GM12873 (cell line): ENCODE measurements at regions not wholly inside any gene's neighbourhood (a gene's known extent, or its start where the extent isn't known, plus 50 kb on each side); places are given as distances from the start of the nearest gene placed in this dataset.

ENCODE experiments used
- TF ChIP-seq, protein P1 (sequence below): IDR thresholded peaks from 2 replicates; pipeline ENCODE4 v1.5.1; 2012; ENCODE audit warnings: low read depth, mild to moderate bottlenecking, moderate library complexity, low read length, control low read depth; ENCODE audit not compliant: insufficient read depth; ENCODE audit errors: missing control alignments

DNA sequence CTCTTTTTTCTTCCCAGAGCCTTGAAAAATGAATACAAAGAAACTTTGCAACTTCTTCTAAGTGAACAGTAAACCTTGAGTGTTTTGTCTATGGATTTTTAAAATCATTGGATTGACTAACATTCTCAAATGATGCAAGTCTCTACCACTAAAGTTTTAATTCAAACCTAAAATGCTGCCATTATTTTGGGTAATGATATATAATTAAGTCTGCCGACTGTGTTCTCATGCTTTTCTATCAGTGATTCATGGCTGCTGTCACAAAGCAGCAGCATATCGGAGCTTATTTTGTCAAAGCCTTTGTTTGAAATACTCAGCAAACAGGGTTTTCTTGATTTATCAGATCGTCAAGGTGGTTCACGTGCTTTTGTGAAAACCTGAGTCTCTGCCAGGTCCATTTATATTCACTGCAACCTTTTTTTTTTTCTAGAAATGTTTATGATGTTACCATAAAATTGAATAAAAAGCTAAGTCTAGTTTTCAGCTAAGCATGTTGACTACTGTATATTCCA lies 96.3 kb downstream of the GJA1 start:
- TF ChIP-seq, protein P1, sequence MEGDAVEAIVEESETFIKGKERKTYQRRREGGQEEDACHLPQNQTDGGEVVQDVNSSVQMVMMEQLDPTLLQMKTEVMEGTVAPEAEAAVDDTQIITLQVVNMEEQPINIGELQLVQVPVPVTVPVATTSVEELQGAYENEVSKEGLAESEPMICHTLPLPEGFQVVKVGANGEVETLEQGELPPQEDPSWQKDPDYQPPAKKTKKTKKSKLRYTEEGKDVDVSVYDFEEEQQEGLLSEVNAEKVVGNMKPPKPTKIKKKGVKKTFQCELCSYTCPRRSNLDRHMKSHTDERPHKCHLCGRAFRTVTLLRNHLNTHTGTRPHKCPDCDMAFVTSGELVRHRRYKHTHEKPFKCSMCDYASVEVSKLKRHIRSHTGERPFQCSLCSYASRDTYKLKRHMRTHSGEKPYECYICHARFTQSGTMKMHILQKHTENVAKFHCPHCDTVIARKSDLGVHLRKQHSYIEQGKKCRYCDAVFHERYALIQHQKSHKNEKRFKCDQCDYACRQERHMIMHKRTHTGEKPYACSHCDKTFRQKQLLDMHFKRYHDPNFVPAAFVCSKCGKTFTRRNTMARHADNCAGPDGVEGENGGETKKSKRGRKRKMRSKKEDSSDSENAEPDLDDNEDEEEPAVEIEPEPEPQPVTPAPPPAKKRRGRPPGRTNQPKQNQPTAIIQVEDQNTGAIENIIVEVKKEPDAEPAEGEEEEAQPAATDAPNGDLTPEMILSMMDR: no peak

DNA sequence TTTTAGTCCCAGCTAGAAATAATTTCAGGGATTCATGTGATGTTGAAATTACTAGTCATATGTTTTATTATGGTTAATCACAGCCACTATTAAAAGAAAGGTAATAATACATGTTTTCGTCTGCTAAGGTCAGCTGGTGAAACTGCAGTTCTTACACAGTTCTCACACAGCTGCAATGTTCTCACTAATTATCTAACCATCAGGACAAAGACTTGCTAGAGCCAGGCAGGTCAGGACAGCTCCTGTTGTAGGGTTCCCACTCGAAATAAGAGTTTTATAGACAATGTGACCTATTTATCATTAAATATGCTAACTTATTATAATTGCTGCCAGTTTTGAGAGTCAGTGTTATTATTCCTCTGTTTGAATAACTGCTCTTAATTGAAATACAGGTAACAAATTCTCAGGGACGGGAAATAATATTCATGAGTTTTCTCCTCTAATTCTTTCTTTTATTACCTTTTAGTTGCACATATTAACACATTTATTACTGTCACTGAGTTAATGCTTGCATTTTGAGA lies 97.9 kb downstream of the GJA1 start:
- TF ChIP-seq, protein P1: no peak

DNA sequence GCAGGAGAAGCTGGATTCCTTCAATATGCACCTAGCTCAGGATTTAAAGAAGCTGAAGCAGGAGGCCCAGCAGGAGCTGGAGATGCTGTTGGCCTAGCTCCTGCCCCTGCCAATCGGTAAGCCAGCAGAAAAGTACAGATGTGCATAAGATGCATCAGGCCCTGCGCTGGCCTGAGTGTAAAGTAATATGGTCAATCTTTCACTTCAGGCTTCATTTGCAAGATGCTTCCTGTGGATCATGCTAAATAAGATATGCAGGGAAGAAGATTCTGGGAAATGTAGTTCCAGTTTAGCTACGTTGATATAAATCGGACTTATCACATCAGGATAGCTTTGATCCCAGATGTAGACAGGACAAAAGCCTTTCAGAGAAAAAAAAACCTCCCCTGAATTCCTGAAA lies 100.3 kb downstream of the GJA1 start:
- TF ChIP-seq, protein P1: no peak

DNA sequence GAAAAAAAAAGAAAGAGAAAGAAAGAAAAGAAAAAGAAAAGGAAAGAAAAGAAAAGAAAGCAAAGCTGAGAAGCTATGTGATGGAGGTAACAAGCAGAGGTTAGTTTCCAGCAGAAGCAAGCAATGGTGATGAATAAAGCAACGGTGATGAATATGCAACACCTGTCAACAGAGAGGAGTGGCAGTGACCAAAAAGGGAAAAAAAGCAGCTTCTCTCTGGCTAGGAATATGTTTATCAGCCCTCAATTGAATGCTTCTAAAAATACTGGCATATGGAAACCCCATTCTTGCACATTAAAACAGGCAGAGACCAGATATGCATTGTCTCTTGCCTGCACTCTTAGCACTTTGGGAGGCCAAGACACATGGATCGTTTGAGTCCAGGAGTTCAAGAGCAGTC lies 100.9 kb downstream of the GJA1 start:
- TF ChIP-seq, protein P1: no peak

GRCh38 chr6:121539439-121539838 lies 104.0 kb downstream of the GJA1 start:
- TF ChIP-seq, protein P1: no peak

- TF ChIP-seq, protein P1: no peak
Measured at GRCh38 chr6:121540210-121540609, 104.8 kb downstream of the GJA1 start.

- TF ChIP-seq, protein P1: no peak
Measured at GRCh38 chr6:121544691-121545090, 109.2 kb downstream of the GJA1 start.
